ENCODE measurements at regions not wholly inside any gene's neighbourhood (a gene's known extent, or its start where the extent isn't known, plus 50 kb on each side); places are given as distances from the start of the nearest gene placed in this dataset.

DNA sequence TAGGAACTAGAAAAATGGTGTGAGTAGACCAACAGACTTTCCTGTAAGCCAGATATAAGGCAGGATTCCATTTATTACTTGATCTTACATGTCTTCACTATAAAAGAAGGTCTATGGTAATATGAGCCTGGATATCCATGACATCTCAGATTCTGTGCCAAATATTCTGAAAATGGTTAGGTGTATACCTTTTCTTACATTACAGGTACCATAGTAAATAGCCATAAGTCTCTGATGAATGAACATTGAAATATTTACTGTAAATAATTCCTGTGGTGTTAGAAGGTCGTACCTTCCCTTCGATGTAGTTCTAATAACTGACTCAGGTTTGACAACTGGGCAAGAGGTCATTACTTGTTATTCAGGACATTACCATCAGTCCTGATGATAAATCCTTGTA lies 657.9 kb downstream of the BRINP3 start:
- TF ChIP-seq, protein P1, sequence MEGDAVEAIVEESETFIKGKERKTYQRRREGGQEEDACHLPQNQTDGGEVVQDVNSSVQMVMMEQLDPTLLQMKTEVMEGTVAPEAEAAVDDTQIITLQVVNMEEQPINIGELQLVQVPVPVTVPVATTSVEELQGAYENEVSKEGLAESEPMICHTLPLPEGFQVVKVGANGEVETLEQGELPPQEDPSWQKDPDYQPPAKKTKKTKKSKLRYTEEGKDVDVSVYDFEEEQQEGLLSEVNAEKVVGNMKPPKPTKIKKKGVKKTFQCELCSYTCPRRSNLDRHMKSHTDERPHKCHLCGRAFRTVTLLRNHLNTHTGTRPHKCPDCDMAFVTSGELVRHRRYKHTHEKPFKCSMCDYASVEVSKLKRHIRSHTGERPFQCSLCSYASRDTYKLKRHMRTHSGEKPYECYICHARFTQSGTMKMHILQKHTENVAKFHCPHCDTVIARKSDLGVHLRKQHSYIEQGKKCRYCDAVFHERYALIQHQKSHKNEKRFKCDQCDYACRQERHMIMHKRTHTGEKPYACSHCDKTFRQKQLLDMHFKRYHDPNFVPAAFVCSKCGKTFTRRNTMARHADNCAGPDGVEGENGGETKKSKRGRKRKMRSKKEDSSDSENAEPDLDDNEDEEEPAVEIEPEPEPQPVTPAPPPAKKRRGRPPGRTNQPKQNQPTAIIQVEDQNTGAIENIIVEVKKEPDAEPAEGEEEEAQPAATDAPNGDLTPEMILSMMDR (IDR thresholded peaks at IDR 0.05) = no peak
- no peak for TF ChIP-seq POLR2A (IDR thresholded peaks at IDR 0.05)

All from body of pancreas (tissue), 4 donors.